KMS-11 (cell line): ENCODE measurements at regions not wholly inside any gene's neighbourhood (a gene's known extent, or its start where the extent isn't known, plus 50 kb on each side); places are given as distances from the start of the nearest gene placed in this dataset.

Source experiments
- H2AFZ ChIP-seq: fragments of 200-600 bp; sonication (generic); 2 replicates; pipeline ENCODE4 v1.6.1; 2016; ENCODE audit warnings: antibody characterized with exemption, mixed run types, low read depth
- H3K27ac ChIP-seq: fragments of 200-600 bp; sonication (generic); 2 replicates; pipeline ENCODE4 v1.6.1; 2016; ENCODE audit warnings: mild to moderate bottlenecking, mixed run types
- H3K27me3 ChIP-seq: fragments of 200-600 bp; sonication (generic); 2 replicates; pipeline ENCODE4 v1.6.1; 2017; ENCODE audit warnings: mild to moderate bottlenecking, low read depth, mixed run types, moderate library complexity; ENCODE audit not compliant: insufficient read depth
- H3K36me3 ChIP-seq: fragments of 200-600 bp; sonication (generic); 2 replicates; pipeline ENCODE4 v1.6.1; 2017; ENCODE audit warnings: mild to moderate bottlenecking, mixed run types; ENCODE audit not compliant: insufficient read depth
- H3K4me1 ChIP-seq: fragments of 200-600 bp; sonication (generic); 2 replicates; pipeline ENCODE4 v1.6.1; 2016; ENCODE audit warnings: mild to moderate bottlenecking, low read depth, mixed run types; ENCODE audit not compliant: poor library complexity, severe bottlenecking
- H3K4me2 ChIP-seq: fragments of 200-600 bp; sonication (generic); 2 replicates; pipeline ENCODE4 v1.7.0; 2016; ENCODE audit warnings: mild to moderate bottlenecking, mixed run types
- H3K4me3 ChIP-seq: fragments of 200-600 bp; sonication (generic); IDR thresholded peaks from 2 replicates; pipeline ENCODE4 v1.6.1; 2017; ENCODE audit warnings: low read depth, low read length, mixed read lengths; ENCODE audit not compliant: insufficient read depth
- H3K79me2 ChIP-seq: fragments of 200-600 bp; sonication (generic); 2 replicates; pipeline ENCODE4 v1.6.1; 2016; ENCODE audit warnings: low read depth, mixed run types; ENCODE audit not compliant: insufficient read depth
- H3K9ac ChIP-seq: fragments of 200-600 bp; sonication (generic); 2 replicates; pipeline ENCODE4 v1.6.1; 2016; ENCODE audit warnings: mild to moderate bottlenecking, mixed run types
- H4K20me1 ChIP-seq: fragments of 200-600 bp; sonication (generic); 2 replicates; pipeline ENCODE4 v1.6.1; 2016; ENCODE audit warnings: mild to moderate bottlenecking, mixed run types; ENCODE audit not compliant: insufficient read depth
- CTCF ChIP-seq: fragments of 200-600 bp; sonication (generic); conservative IDR thresholded peaks from 2 replicates; pipeline ENCODE4 v1.6.1; 2017; ENCODE audit warnings: low read depth, mild to moderate bottlenecking, antibody characterized with exemption, low read length, moderate library complexity, mixed read lengths

DNA sequence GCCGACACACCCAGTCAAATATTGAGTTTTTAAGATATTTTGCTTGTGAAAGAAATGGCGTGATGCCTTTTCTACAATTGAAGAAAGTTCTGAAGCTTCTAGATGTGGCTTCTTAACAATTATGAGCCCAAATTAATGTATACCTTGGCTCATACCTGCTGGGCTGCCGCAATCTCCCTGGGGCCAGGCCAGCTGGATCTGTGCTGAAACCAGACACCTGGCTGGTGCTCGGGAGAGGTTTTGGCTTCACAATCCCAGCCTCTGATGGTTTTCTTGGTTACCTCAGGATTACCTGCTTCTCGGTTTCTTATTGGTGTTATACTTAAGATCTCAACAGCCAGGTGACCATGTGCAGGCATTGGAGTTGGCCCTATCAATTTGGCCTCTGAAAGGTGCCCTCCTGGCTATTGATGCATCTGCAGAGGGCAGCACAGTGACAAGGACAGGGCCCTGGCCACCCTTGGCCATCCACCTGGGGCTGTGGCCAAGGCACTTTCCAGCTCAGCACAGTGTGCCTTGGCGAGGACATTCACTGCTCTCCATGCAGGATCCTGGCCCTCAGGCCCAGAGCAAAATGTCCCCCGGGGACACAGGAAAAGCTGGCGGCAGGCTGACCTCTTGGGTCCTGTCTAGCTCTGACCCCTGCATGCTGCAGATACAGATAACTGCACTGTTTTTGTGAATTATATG, 305.0 kb downstream of the ZNF536 start:
- no peak overlapping the region for H2AFZ ChIP-seq
- no peaks in the 10 kb centered on the region for H3K79me2 ChIP-seq
- no peaks in the 10 kb centered on the region; the same call in 1 of the 2 replicates for H3K27me3 ChIP-seq
- no peak overlapping the region for H3K4me3 ChIP-seq
- H3K4me2 ChIP-seq = no peak overlapping the region
- no peaks in the 10 kb centered on the region for H3K4me1 ChIP-seq
- no peaks in the 10 kb centered on the region for H3K36me3 ChIP-seq
- no peak overlapping the region for H3K27ac ChIP-seq
- H4K20me1 ChIP-seq = no peaks in the 10 kb centered on the region
- no peak for TF ChIP-seq CTCF
- H3K9ac ChIP-seq = no peak overlapping the region

DNA sequence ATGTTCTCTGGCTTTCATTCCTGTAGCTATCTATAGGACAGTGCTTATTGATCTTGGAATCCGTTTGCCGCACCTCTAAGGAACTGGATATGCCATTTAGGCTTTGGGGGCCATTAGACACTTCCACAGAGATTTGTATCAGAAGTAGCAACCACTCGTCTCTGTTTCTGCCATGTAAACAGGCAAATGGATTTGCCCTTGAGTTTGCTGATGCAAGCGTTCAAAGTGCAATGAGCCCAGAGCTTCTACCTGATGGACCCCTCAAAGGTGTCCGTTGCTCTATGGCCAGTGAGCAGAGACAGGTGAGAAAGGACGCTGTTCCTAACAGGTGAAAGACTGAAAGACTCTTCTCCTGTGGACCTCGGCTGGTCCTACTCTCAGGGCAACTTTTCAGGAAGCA, 302.9 kb downstream of the ZNF536 start:
- Histone ChIP-seq H2AFZ (no peak overlapping the region), H3K9ac (no peak overlapping the region), H3K4me2 (no peak overlapping the region), H3K27me3 (no peaks in the 10 kb centered on the region; the same call in 1 of the 2 replicates), H3K36me3 (no peaks in the 10 kb centered on the region), H3K79me2 (no peaks in the 10 kb centered on the region), H3K27ac (no peak overlapping the region), H4K20me1 (no peaks in the 10 kb centered on the region), H3K4me1 (no peaks in the 10 kb centered on the region), H3K4me3 (no peak overlapping the region)
- no peak for TF ChIP-seq CTCF

GRCh38 chr19:30674656-30675055, 302.5 kb downstream of the ZNF536 start:
- H3K79me2 ChIP-seq = no peaks in the 10 kb centered on the region
- H3K36me3 ChIP-seq = no peaks in the 10 kb centered on the region
- H3K4me1 ChIP-seq = no peaks in the 10 kb centered on the region
- TF ChIP-seq CTCF = no peak
- no peaks in the 10 kb centered on the region for H4K20me1 ChIP-seq
- no peaks in the 10 kb centered on the region; the same call in 1 of the 2 replicates for H3K27me3 ChIP-seq
- no peak overlapping the region for H3K4me3 ChIP-seq
- H3K9ac ChIP-seq = no peak overlapping the region
- no peak overlapping the region for H3K27ac ChIP-seq
- H2AFZ ChIP-seq = no peak overlapping the region
- H3K4me2 ChIP-seq = no peak overlapping the region

- Histone ChIP-seq H3K27me3 (no peaks in the 10 kb centered on the region; the same call in 1 of the 2 replicates), H2AFZ (no peak overlapping the region), H4K20me1 (no peaks in the 10 kb centered on the region), H3K4me1 (no peaks in the 10 kb centered on the region), H3K4me2 (no peak overlapping the region), H3K27ac (no peak overlapping the region), H3K4me3 (no peak overlapping the region), H3K79me2 (no peaks in the 10 kb centered on the region), H3K9ac (no peak overlapping the region), H3K36me3 (no peaks in the 10 kb centered on the region)
- no peak for TF ChIP-seq CTCF
Measured at GRCh38 chr19:30673336-30673735, 301.2 kb downstream of the ZNF536 start.
